Esophagus muscularis mucosa (tissue), 3 donors: ENCODE measurements at regions not wholly inside any gene's neighbourhood (a gene's known extent, or its start where the extent isn't known, plus 50 kb on each side); places are given as distances from the start of the nearest gene placed in this dataset.

Source experiments
- CTCF ChIP-seq, 3 experiments: fragments of 200-600 bp in 2 of 3; fragments of 450-650 bp in 1 of 3; sonication (generic) in 2 of 3; IDR thresholded peaks; one replicate each; pipeline ENCODE4 v1.5.1; 2017 to 2019; ENCODE audit warnings: antibody characterized with exemption in 3 of 3, mild to moderate bottlenecking in 2 of 3, moderate library complexity in 1 of 3
- POLR2A ChIP-seq: fragments of 450-650 bp; IDR thresholded peaks from one replicate; pipeline ENCODE4 v1.6.1; 2017; ENCODE audit warnings: antibody characterized with exemption, moderate library complexity, mild to moderate bottlenecking, low read depth
- POLR2AphosphoS5 ChIP-seq, 2 donors: sonication (generic); formaldehyde crosslinking; IDR thresholded peaks; one replicate each; pipeline ENCODE4 v1.6.1; 2017; ENCODE audit warnings: antibody characterized with exemption in 2 of 2

GRCh38 chr5:107278774-107279173 is 392.0 kb downstream of the EFNA5 start:
- TF ChIP-seq CTCF (IDR thresholded peaks at IDR 0.05) (no peak), POLR2AphosphoS5 (IDR thresholded peaks at IDR 0.05) (no peak), POLR2A (no peak)
